Mesendoderm (in vitro differentiated cells): ENCODE measurements at regions not wholly inside any gene's neighbourhood (a gene's known extent, or its start where the extent isn't known, plus 50 kb on each side); places are given as distances from the start of the nearest gene placed in this dataset.

ENCODE experiments used
- DNase-seq: peaks from one replicate; pipeline ENCODE4 v3.0.0; 2013
- H2AK5ac ChIP-seq: 2 replicates; pipeline ENCODE4 v1.6.1; 2013; ENCODE audit warnings: low read length, inconsistent platforms
- H2BK120ac ChIP-seq: 2 replicates; pipeline ENCODE4 v1.6.1; 2013; ENCODE audit warnings: low read depth, mild to moderate bottlenecking, low read length, moderate library complexity, mixed read lengths
- H2BK15ac ChIP-seq: replicated peaks from 2 replicates; pipeline ENCODE4 v1.6.1; 2013; ENCODE audit warnings: low read depth, mild to moderate bottlenecking, moderate library complexity
- H2BK5ac ChIP-seq: 2 replicates; pipeline ENCODE4 v1.6.1; 2013; ENCODE audit warnings: low read length, inconsistent platforms
- H3K18ac ChIP-seq: 2 replicates; pipeline ENCODE4 v1.6.1; 2013; ENCODE audit warnings: mild to moderate bottlenecking, low read length, mixed read lengths
- H3K23ac ChIP-seq: one replicate; pipeline ENCODE4 v1.6.1; 2013; ENCODE audit warnings: low read length
- H3K27ac ChIP-seq: 2 replicates; pipeline ENCODE4 v1.5.1; 2013; ENCODE audit warnings: low read depth, mild to moderate bottlenecking, inconsistent platforms, low read length, moderate library complexity
- H3K27me3 ChIP-seq: 2 replicates; pipeline ENCODE4 v1.6.1; 2013; ENCODE audit warnings: low read length, control low read depth, mild to moderate bottlenecking, inconsistent platforms; ENCODE audit not compliant: insufficient read depth, poor library complexity
- H3K36me3 ChIP-seq: 2 replicates; pipeline ENCODE4 v1.6.1; 2013; ENCODE audit warnings: low read length, inconsistent platforms; ENCODE audit not compliant: control insufficient read depth, insufficient read depth
- H3K4ac ChIP-seq: one replicate; pipeline ENCODE4 v1.6.1; 2013; ENCODE audit warnings: low read depth, mild to moderate bottlenecking, low read length, moderate library complexity
- H3K4me1 ChIP-seq: 2 replicates; pipeline ENCODE4 v1.6.1; 2013; ENCODE audit warnings: low read depth, low read length, inconsistent platforms; ENCODE audit not compliant: control insufficient read depth
- H3K4me2 ChIP-seq: 2 replicates; pipeline ENCODE4 v1.6.1; 2013; ENCODE audit warnings: low read length
- H3K4me3 ChIP-seq: 2 replicates; pipeline ENCODE4 v1.5.1; 2013; ENCODE audit warnings: mild to moderate bottlenecking, low read length
- H3K56ac ChIP-seq: one replicate; pipeline ENCODE4 v1.6.1; 2013; ENCODE audit warnings: low read length
- H3K79me1 ChIP-seq: 2 replicates; pipeline ENCODE4 v1.6.1; 2013; ENCODE audit warnings: low read length, inconsistent platforms
- H3K79me2 ChIP-seq: 2 replicates; pipeline ENCODE4 v1.6.1; 2013; ENCODE audit warnings: mild to moderate bottlenecking, low read length; ENCODE audit not compliant: control insufficient read depth, insufficient read depth
- H3K9ac ChIP-seq: 2 replicates; pipeline ENCODE4 v1.6.1; 2013; ENCODE audit warnings: low read length, inconsistent platforms
- H4K5ac ChIP-seq: one replicate; pipeline ENCODE4 v1.6.1; 2013; ENCODE audit warnings: low read length
- H4K8ac ChIP-seq: one replicate; pipeline ENCODE4 v1.6.1; 2013; ENCODE audit warnings: low read depth, mild to moderate bottlenecking, control low read depth, low read length, moderate library complexity
- WGBS: extraction: QIAGEN DNeasy Blood & Tissue Kit; methylation state at CpG from one replicate; pipeline ENCODE4 v1.1.7; 2013; ENCODE audit warnings: low lambda C conversion rate, missing lambda C conversion rate; ENCODE audit not compliant: insufficient coverage; ENCODE audit errors: extremely low coverage; 5-methylcytosine and 5-hydroxymethylcytosine counted together

DNA sequence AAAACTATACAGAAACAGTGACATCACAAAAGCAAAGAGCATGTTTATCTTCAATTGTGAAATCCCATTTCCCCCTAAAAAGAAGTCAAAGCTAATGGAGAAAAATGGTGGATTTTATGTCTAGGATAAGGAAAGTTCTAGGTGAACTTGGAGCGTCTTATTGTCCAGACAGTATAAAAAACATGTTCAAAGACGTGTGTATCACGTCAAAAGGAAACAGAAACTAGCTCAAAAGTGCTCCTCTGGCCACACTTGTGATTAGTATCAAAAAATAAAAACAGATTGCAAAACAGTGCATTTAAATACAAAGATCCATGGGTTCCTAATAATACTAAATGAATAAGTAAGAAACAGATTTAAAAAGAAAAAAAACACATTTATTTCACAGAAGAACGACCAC, 568.9 kb downstream of the ANXA1 start:
- Histone ChIP-seq H3K27ac (no peak overlapping the region), H2BK120ac (no peak overlapping the region), H3K4me1 (no peaks in the 10 kb centered on the region), H3K4me2 (no peak overlapping the region), H3K4me3 (no peak overlapping the region), H3K79me1 (no peaks in the 10 kb centered on the region), H2BK15ac (no peak overlapping the region), H2AK5ac (no peak overlapping the region), H3K36me3 (no peaks in the 10 kb centered on the region), H3K9ac (no peak overlapping the region), H4K5ac (no peak overlapping the region), H2BK5ac (no peak overlapping the region), H3K79me2 (no peaks in the 10 kb centered on the region), H3K23ac (no peak overlapping the region), H4K8ac (no peak overlapping the region), H3K27me3 (no peaks in the 10 kb centered on the region), H3K56ac (no peak overlapping the region), H3K18ac (no peak overlapping the region), H3K4ac (no peak overlapping the region)
- no CpG with 5 or more reads among the region's 4 CpGs for WGBS
- DNase-seq: no peak

DNA sequence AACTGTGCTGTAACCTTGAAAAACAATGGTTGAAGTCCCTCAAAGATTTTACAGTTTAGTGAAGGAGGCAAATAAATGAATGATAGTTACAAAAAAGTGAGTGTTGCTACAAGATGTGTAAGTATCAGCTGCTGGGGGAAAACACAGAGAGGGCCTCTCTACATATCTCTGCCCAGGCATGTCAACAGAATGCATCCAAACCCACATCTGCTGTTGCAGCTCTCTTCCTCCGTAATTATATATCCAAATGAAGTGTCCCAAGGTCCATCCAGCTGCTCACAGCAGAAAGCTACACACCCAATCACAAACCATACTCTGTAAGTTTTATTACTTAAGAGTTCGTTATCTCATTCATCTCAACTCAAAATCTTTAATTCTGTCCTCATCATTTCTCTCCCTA, 584.6 kb downstream of the ANXA1 start:
- Histone ChIP-seq H3K27me3 (no peaks in the 10 kb centered on the region), H3K56ac (no peak overlapping the region), H3K36me3 (no peaks in the 10 kb centered on the region), H2AK5ac (no peak overlapping the region), H3K4me3 (no peak overlapping the region), H3K18ac (no peak overlapping the region), H3K4me2 (no peak overlapping the region), H3K27ac (no peak overlapping the region), H2BK120ac (no peak overlapping the region), H4K5ac (no peak overlapping the region), H3K9ac (no peak overlapping the region), H2BK15ac (no peak overlapping the region), H3K79me2 (no peaks in the 10 kb centered on the region), H4K8ac (no peak overlapping the region), H3K23ac (no peak overlapping the region), H3K4ac (no peak overlapping the region), H3K79me1 (no peaks in the 10 kb centered on the region), H2BK5ac (no peak overlapping the region), H3K4me1 (no peaks in the 10 kb centered on the region)
- WGBS: 100% methylated on average over 1 of the region's 2 CpGs
- DNase-seq: no peak

DNA sequence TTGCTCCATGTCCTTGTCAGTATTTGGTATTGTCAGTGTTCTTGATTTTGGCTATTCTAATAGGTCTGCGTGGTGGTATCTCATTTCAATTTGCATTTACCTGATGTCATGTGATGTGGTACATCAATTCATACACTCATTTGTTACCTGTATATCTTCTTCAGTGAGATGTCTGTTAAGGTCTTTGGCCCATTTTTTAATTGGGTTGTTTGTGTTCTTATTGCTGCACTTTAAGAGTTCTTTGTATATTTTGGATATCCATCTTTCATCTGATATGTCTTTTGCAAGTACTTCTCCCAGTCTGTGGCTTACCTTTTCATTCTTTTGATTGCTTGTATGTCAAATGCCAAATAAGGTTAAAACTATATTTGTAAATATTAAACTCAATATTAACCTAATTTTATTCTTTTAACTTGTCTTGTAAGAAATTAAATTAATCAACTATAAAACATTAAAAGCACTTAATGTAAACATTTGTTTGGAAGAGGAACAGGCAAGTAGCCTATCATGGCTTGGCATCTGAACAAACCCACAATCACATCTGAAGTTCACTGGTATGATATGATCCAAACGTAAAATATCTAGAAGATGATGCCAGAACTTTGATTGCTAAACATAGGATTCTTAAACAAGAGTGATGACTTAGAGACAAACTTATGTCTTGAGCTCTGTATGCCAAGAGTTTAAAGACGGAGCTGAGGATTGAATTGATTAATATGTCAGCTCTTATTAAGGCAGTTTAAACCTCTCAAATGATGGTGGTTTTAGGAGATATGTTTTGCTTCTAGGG, 587.3 kb downstream of the ANXA1 start:
- no peak overlapping the region for H3K18ac ChIP-seq
- no peak overlapping the region for H4K5ac ChIP-seq
- H3K79me1 ChIP-seq: no peaks in the 10 kb centered on the region
- no peaks in the 10 kb centered on the region for H3K36me3 ChIP-seq
- no CpG with 5 or more reads among the region's 3 CpGs for WGBS
- H2AK5ac ChIP-seq: no peak overlapping the region
- H4K8ac ChIP-seq: no peak overlapping the region
- no peak overlapping the region for H3K23ac ChIP-seq
- H3K79me2 ChIP-seq: no peaks in the 10 kb centered on the region
- no peak overlapping the region for H3K4me3 ChIP-seq
- no peaks in the 10 kb centered on the region for H3K4me1 ChIP-seq
- H2BK5ac ChIP-seq: no peak overlapping the region
- no peak for DNase-seq
- no peak overlapping the region for H3K9ac ChIP-seq
- no peak overlapping the region for H2BK15ac ChIP-seq
- H3K56ac ChIP-seq: no peak overlapping the region
- no peak overlapping the region for H3K4me2 ChIP-seq
- H2BK120ac ChIP-seq: no peak overlapping the region
- no peaks in the 10 kb centered on the region for H3K27me3 ChIP-seq
- no peak overlapping the region for H3K4ac ChIP-seq
- H3K27ac ChIP-seq: no peak overlapping the region

DNA sequence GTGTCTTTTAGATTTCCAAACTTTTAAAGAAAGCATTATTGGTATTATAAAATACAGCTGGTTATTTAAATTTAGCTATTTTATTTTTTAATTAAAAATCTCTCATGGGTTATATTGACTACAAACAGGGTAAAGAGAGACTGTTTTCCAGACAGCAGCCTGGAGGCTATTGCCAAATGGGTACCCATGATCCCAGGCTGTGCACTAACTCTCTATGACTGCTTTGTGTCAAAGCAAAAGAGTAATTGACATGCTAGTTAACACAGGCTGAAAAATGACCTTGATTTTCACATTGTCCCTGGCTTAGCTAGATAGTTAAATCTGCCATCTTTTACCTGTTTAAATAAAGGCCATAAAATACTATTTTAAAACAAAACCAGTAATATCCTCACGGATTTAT, 589.7 kb downstream of the ANXA1 start:
- no peak overlapping the region for H3K27ac ChIP-seq
- DNase-seq: no peak
- no peaks in the 10 kb centered on the region for H3K4me1 ChIP-seq
- no peak overlapping the region for H4K5ac ChIP-seq
- no peak overlapping the region for H3K9ac ChIP-seq
- H3K4me3 ChIP-seq: no peak overlapping the region
- no peaks in the 10 kb centered on the region for H3K27me3 ChIP-seq
- no peak overlapping the region for H2BK120ac ChIP-seq
- H3K4me2 ChIP-seq: no peak overlapping the region
- H3K23ac ChIP-seq: no peak overlapping the region
- H3K79me1 ChIP-seq: no peaks in the 10 kb centered on the region
- no peak overlapping the region for H3K4ac ChIP-seq
- H4K8ac ChIP-seq: no peak overlapping the region
- H3K36me3 ChIP-seq: no peaks in the 10 kb centered on the region
- no peaks in the 10 kb centered on the region for H3K79me2 ChIP-seq
- no CpG with 5 or more reads among the region's 1 CpG for WGBS
- no peak overlapping the region for H2BK15ac ChIP-seq
- no peak overlapping the region for H2AK5ac ChIP-seq
- no peak overlapping the region for H2BK5ac ChIP-seq
- H3K18ac ChIP-seq: no peak overlapping the region
- no peak overlapping the region for H3K56ac ChIP-seq

DNA sequence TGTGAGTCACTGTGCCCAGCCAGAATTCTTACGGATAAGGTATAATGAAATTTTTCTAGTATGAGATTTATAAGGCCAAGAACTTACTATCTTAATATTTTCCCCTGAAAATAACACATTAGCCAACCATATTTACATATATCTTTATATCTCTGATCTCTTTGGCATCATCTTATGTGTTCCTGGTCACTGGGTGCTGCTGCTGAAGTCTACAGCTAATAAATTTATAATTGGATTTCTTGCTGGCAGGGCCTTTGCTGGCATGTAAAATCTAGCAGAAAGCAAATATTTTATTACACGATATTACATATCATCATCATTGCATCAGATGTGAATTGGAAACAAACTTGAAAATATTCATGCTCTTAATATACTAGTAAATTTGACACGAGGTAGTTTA, 590.7 kb downstream of the ANXA1 start:
- no peak for DNase-seq
- no peaks in the 10 kb centered on the region for H3K4me1 ChIP-seq
- no peak overlapping the region for H2BK5ac ChIP-seq
- no CpG with 5 or more reads among the region's 3 CpGs for WGBS
- no peaks in the 10 kb centered on the region for H3K27me3 ChIP-seq
- H3K23ac ChIP-seq: no peak overlapping the region
- H3K4me2 ChIP-seq: no peak overlapping the region
- H2BK15ac ChIP-seq: no peak overlapping the region
- no peak overlapping the region for H3K18ac ChIP-seq
- no peak overlapping the region for H3K4me3 ChIP-seq
- H3K4ac ChIP-seq: no peak overlapping the region
- no peak overlapping the region for H3K27ac ChIP-seq
- no peak overlapping the region for H2AK5ac ChIP-seq
- H3K36me3 ChIP-seq: no peaks in the 10 kb centered on the region
- H4K5ac ChIP-seq: no peak overlapping the region
- H4K8ac ChIP-seq: no peak overlapping the region
- no peaks in the 10 kb centered on the region for H3K79me2 ChIP-seq
- H3K9ac ChIP-seq: no peak overlapping the region
- no peaks in the 10 kb centered on the region for H3K79me1 ChIP-seq
- no peak overlapping the region for H2BK120ac ChIP-seq
- no peak overlapping the region for H3K56ac ChIP-seq

DNA sequence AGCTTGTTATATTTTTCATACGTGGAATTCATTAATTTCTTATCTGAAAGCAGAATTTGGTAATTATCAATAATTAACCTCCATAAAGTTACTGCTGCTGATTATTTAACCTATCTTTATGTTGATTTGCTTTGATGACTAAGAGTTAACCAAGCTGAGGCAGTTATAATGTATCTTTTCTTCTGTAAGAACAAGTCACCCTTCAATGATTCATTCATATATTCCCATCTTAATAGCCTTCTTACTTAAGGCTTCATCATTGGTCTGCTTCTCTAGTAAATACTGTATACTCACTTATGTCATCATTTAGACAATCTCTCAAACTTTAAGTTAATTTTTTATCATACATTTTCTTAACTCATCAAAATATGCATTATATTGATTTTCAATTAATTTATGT, 592.2 kb downstream of the ANXA1 start:
- H2BK120ac ChIP-seq: no peak overlapping the region
- H3K18ac ChIP-seq: no peak overlapping the region
- no peak overlapping the region for H3K4me3 ChIP-seq
- H2BK5ac ChIP-seq: no peak overlapping the region
- no peaks in the 10 kb centered on the region for H3K27me3 ChIP-seq
- no peak overlapping the region for H4K8ac ChIP-seq
- no peak overlapping the region for H3K4ac ChIP-seq
- no peaks in the 10 kb centered on the region for H3K79me1 ChIP-seq
- no peak overlapping the region for H3K4me2 ChIP-seq
- no peak overlapping the region for H3K56ac ChIP-seq
- no peaks in the 10 kb centered on the region for H3K4me1 ChIP-seq
- no CpG with 5 or more reads among the region's 1 CpG for WGBS
- no peaks in the 10 kb centered on the region for H3K79me2 ChIP-seq
- H3K23ac ChIP-seq: no peak overlapping the region
- DNase-seq: no peak
- H2BK15ac ChIP-seq: no peak overlapping the region
- no peaks in the 10 kb centered on the region for H3K36me3 ChIP-seq
- no peak overlapping the region for H4K5ac ChIP-seq
- no peak overlapping the region for H2AK5ac ChIP-seq
- no peak overlapping the region for H3K9ac ChIP-seq
- no peak overlapping the region for H3K27ac ChIP-seq
